ENCODE measurements at regions not wholly inside any gene's neighbourhood (a gene's known extent, or its start where the extent isn't known, plus 50 kb on each side); places are given as distances from the start of the nearest gene placed in this dataset.

DNA sequence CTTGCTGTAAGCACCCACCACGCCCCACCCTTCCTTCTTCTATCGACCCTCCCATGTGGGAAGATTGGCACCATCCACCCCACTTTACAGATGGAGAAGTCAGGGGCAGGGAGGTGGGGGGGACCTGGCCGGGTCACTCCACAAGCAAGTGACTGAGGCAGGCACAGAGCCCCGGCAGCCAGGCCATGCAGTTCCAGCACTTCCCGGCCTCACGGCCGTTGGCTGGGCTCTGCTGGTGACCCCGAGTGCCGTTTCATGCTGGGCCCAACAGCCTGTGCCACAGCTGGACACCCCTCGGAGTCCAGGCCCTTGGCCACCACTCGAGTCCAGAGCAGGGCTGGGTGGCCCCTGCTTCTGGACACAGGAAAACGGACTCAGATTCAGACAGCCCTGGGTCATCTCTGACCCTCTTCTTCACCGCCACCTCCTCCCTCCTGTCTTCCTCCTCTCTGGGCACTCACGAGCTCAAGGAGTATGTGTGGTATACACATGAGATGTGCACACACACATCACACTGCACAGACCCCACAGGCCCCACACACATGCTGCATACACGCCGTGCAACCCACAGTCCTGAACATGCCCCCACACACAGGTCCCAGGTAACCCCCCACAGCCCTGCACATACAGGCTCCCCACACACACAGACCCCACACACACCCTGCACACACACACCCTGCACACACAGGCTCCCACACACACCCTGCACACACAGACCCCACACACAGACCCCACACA lies 89.3 kb upstream of the GPC1 start:
- no peak for DNase-seq (ENCODE audit: low spot score)

GRCh38 chr2:240346753-240347372 lies 88.6 kb upstream of the GPC1 start:
- no peak for DNase-seq (ENCODE audit: low spot score)

DNA sequence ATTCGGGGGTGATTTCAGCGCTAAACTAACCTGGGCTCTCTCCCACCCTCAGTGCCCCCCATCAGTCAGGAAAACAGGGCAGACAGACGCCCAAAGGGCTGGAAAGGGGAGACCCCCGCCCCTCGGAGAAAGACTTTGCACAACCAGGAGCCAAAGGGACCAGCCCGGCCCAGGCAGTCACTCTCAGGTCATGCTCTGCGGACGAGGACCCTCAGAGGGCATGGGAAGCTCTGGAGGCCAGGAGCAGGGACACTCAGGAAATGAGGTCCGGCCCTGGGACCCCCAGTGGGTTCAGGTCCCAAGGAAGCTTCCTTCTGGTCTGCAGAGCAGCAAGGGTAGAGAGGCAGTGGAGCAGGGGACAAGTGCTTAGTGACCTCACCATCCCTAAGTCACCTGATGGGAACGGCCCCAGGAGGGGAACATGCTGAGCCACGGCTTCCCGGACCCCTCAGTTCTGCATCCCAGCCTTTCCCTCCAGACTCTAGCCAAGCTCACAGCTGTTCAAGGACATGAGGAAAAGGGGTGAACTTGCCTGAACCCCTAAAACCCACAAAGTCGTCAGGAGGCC lies 88.0 kb upstream of the GPC1 start:
- DNase-seq (ENCODE audit: low spot score): no peak

DNA sequence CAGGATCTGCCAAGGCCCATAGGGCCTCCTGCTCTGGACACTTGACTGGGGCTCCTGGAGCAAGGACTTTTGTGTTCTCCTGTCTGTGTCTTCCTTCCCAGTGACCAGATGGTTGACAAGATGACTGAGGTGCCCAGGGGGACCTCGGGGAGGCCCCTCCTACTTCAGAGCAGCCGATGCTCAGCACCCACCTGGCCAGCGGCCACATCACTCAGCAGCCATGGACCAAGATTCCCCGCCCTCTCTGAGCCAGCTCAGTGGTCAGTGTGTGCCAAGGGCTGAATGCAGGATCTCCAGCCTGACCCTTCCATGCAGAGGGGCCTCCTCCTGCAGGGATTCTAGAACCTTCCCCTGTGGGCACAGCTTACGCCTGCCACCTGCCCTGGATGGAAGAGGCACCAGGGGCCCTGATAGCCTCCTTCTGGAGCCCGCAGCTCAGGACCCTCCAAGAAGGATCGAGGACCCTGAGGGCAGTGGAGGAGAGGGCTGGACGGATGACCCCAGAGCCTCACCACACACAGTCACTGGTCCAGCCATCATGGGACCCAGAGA lies 87.4 kb upstream of the GPC1 start:
- no peak for DNase-seq (ENCODE audit: low spot score)

- no peak for DNase-seq (ENCODE audit: low spot score)
Measured at GRCh38 chr2:240348522-240348921, 86.9 kb upstream of the GPC1 start.

DNA sequence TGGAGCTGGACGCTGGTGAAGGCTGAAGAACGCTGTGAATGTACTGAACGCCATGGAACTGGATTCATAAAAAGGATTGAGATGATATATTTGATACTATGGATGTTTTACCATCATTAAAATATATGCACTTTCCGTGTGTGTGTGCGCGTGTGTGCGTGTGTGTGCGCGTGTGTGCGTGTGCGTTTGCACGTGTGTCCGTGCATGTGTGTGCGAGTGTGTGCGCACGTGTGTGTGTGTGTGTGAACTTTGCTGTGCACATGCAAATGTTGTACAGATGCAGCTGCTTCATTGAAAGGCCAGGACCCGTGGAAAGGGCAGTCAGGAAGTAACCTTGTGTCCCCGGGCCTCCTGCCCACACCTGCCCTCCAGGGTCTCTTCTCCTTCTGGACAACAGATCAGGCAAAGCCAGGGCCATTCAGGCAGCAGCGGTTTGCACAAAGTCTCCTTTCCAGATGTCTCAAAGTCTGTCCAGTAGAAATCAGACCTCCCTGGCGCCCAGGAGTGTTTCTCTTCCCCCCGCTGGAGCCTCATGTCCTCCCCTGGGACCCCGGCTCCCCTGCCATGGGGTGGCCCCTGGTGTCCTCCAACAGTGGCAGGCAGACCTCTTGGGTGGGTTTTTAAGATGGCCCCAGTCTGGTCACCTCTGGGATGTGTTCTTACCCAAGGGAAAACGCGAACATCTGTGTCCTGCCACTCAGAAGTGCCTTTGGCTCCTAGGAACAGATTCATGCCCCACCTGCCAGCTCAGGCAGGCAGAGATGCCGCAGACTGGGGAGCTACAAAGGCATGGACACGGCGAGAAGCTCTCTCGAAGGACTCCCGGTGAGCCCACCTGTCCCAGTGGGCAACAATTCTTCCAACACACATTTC lies 86.1 kb upstream of the GPC1 start:
- DNase-seq (ENCODE audit: low spot score): no peak

DNA sequence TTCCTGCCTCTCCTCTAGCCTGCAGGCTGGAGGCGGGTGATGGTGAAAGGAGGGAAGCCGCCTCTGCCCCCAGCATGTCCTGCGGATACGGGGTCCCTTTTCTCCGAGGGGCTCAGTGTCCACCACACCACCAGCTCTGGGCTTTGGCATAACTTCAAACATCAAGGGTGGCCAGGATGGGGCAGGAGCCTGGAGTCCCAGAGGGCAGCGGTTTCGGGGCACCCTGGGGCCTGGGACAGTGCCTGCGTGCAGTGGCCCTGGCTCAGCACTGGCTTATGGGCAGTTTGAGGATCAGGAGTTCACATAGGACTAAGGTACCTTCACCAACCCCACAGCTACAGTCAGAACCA lies 85.5 kb upstream of the GPC1 start:
- no peak for DNase-seq (ENCODE audit: low spot score)

- DNase-seq (ENCODE audit: low spot score): no peak
Measured at GRCh38 chr2:240350696-240351087, 84.8 kb upstream of the GPC1 start.

DNA sequence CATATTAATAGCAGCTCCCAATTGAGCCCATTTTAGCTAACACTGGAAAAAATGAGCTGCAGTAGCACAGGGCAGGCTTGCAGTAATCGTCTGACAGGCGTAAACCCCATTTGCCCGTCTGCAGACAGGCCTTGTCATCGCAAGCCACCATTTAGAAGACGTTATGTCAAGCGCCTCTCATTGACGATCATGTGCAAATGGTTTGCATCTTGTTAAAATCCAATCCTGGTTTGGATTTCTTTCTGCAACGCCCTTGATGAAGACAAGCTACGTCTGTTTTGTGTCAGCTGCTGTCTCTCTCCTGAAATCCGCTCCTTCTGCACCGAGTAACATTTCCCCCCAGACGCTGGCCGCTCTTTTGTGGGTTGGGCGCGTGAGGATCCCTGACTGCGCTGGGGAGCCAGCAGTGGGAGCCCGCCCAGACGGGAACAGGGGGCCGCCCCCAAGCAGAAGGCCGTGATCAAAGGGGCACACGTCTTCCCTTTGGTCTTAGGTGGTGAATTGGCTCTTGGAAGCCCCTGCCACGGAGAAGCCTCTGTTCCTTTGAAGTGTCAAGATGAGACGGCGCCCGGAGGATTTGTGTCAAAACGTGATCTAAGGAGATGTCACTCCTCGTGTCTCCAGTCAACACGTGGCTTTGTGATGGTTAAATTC lies 84.2 kb upstream of the GPC1 start:
- DNase-seq (ENCODE audit: low spot score): no peak

DNA sequence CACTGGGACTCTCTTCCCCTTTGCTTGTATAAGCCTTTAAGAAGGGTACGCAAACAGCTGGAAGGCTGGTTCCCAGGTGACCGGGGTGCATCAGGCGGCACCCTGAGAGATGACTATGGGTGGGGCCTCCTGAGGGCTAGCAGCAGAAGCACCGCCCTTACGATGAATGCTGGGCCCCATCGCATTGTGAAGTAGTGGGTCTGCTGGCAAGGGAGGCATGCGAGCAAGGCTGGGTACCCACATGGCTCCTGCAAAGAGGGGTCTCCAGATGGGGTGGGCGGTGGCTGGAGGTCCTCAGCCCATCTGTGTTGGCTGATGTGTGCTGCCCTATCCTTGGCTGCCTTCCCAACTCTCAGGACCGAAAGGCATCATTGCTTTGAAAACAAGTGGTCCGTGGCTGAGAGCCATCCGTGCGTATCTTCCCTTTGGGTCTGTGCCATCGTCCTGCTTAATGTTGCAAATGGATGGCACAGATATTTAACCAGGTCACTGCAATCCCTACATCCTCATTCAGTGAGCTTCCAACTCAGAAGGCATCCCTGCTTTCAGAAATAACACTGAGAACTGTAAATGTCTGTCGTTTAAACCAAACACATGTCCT lies 83.5 kb upstream of the GPC1 start:
- DNase-seq (ENCODE audit: low spot score): no peak

DNA sequence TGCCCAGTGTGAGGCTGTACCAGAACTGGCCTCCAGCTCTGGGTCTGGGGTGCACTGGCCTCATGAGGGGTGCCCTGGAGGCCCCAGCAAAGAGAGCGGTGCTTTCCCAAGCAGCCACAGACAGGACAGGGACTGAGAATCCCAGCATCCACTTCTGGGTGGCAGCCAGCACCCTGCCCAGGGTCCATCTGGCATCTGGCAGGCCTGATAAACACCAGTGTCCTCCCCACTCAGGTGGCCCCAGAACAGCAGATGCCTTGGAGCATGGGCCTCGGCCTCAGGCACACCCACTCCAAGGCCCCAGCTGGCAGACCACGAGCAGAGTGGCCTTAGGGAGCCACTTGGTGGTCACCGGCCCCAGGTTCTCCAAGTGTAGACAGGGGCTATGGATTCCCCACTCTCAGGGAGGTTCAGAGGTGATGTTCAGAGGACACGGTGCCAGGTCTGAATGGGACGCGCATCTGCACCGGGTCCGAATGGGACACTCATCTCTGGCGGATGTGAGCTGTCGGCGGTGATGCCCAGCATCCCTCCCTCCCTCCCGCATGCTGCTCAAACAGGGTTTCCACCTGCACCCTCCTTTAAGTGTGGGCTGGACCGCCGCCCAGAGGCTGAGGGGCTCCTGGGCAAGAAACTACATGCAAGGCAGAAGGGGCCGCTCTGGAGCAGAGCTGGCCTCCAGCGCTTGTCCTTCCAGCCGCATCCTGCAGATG lies 82.2 kb upstream of the GPC1 start:
- no peak for DNase-seq (ENCODE audit: low spot score)

DNA sequence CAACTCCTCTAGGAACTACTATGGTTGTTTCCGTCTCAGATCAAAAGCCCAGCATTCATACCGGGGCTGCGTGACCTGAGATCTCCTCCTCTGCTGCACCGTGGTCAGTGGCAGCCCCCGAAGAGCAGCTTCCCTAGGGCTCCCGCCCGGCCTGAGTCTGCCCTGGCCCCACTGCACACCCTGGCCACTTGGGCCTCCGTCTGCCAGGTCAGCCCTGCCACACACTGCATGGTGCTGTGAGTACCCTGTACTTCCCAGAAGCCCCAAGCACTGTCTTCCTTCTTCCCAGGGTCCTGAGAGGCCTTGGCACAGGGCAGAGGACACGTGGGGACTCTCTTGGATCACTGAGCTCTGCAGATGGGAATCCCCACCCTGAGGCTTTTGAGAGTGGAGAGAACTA lies 81.5 kb upstream of the GPC1 start:
- DNase-seq (ENCODE audit: low spot score): no peak

DNA sequence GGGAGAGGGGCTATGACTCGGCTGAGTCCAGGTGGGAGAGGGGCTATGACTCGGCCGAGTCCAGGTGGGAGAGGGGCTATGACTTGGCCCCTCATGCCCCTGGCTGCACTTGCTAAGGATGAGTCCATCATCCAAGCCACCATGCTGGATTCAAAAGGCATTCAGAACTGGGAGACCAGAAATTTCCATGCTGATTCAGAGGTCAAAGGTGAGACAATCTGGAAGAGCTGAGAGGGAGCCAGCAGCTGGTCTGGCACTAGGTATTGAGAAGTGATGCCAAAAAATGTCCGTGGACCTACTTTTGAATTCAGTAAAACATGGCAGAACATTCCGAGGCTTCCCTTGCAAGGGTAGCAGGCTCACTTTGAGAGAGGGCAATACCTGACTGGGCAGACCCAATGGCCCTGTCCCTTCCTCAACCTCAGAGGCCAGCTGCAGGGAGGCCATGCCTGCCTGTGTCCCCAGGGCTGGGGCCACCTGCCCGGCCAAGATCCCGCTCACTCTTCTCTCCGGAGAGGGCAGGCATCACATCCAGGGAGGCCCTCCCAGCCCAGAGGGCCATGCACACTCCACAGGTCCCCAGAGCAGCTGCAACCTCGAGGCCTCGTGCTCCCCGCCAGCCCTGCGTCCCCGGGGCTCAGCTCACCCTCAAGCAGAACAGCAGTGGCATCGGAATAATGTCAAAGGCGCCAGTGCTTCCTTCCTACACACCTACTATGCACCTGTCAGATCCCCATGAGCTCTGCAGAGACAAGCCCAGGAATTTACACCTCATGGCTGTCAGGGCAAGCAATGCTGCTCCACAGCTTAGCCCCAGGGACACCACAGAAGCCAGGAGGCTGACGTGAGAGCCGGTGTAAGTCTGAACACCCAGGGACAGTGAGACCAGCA lies 80.2 kb upstream of the GPC1 start:
- no peak for DNase-seq (ENCODE audit: low spot score)

GRCh38 chr2:240355962-240356361 lies 79.5 kb upstream of the GPC1 start:
- DNase-seq (ENCODE audit: low spot score): no peak

- no peak for DNase-seq (ENCODE audit: low spot score)
Measured at GRCh38 chr2:240356700-240357640, 78.5 kb upstream of the GPC1 start.

DNA sequence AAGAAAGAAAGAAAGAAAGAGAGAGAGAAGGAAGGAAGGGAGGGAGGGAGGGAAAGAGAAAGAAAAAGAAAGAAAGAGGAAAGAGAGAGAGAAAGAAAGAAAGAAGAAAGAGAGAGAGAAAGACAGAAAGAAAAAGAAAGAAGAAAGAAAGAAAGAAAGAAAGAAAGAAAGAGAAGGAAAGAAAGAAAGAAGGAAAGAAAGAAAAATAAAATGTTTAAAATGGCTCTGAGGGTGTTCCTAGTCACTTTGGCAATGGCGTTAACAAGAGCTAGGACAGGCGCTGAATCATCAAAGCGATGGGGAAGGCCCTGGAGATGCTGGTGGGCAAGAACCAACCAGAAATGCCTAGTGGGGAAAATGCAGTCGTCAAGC lies 77.8 kb upstream of the GPC1 start:
- DNase-seq (ENCODE audit: low spot score): no peak

- DNase-seq (ENCODE audit: low spot score): no peak
Measured at GRCh38 chr2:240358080-240358479, 77.4 kb upstream of the GPC1 start.

DNA sequence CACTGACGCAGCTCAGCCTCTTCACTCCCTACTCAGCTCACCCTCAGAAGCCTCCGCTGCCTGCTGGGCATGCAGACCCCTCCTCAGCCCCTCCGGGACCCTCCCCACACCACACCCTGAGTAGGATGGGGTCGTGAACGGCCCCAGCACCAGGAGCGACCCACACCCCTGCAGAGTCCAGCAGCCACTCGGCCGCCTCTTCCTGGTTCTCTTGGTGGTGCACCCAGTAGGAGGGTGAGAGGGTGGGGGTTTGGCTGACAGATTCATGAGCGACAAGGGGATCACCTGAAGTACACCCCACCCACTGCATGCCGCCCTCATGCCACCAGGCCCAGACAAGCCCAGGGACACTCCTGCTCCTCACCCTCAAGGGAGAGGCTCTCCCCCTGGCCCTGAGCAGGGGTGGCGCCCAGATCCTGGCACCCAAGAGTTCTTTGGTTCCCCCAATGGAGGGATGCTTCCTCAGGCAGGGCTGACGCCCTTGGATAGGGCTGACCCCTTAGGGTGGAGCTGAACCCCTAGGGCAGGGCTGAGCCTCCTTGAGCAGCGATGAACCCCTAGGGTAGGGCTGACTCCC lies 76.6 kb upstream of the GPC1 start:
- DNase-seq (ENCODE audit: low spot score): no peak
